Stimulated activated CD8-positive, alpha-beta memory T cell treated with anti-CD3 and anti-CD28 coated beads, Interleukin-4, amount 100 ng/mL, for 4 hours (primary cell): ENCODE measurements at regions not wholly inside any gene's neighbourhood (a gene's known extent, or its start where the extent isn't known, plus 50 kb on each side); places are given as distances from the start of the nearest gene placed in this dataset.
"Not testable (repeated sequence)": the region's sequence is repeated elsewhere in the genome, so short reads cannot be mapped to it uniquely, and the experiment has no call there.

Experiments
- DNase-seq, 2 donors: peaks; one replicate each; pipeline ENCODE4 v3.0.0-alpha.2; 2020; ENCODE audit warnings: low read depth in 2 of 2, low spot score in 1 of 2

DNA sequence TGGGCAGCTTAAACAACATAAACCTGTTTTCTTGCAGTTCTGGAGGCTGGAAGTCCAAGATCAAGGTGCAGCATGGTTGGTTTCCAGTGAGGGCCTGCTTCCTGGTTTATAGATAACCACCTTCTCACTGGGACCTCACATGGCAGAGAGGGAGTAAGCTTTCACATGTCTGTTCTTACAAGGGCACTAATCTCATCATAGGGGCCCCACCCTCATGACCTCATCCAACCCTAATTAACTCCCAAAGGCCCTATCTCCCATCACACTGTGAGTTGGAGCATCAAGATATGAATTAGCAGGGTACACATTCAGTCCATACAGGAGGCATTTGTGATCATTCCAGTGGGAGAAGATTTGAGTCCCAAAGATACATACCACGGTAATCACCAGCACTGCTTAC is 50.5 kb upstream of the GRIN2A start:
- no peak for DNase-seq

GRCh38 chr16:10239640-10240039 is 57.4 kb upstream of the GRIN2A start:
- no peak for DNase-seq

DNA sequence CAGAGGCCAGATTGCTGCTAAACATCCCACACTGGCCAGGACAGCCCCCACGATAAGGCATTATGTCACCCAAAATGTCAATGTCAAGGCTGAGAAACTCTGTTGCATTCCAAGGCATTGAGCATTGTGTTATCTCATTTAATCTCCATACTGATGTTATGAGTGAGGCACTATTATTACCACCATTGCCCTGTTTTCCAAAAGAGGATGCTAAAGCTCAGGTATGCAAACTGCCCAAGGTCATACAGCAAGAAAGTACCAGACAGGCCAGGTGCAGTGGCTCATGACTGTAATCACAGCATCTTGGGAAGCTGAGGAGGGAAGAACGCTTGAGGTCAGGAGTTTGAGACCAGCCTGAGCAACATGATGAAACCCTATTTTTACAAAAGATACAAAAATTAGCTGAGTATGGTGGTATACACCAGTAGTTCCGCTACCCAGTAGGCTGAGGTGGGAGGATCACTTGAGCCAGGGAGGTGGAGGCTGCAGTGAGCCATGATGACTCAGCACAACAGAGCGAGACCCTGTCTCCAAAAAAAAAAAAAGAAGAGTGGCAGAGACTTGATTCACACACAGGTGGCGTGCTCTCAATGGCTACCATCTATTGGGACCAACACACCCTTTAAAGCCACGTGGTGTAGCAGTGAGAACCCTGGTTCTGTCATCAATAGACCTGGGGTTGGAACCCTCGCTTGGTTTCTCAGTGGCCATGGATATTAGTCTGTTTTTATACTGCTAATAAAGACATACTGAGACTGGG is 58.8 kb upstream of the GRIN2A start:
- DNase-seq, result no peak

DNA sequence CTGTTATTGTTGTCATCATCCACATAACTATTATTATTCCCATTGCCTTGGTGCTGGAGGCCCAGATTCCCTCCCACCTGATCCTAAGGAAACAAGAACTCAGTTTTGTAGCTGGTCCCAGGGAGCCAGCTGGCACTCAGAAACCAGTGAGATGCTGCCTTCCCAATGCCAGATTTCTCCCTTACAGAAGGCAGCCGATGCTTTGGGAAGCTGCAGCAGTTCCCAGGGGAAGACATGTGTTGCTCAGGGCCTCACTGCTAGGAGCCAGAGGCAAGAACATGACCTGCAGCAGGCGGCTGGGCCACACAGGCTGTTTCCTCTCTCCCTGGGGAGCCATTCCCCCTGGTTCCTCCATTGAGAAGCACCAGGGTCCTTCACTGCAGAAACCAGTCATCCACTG is 59.9 kb upstream of the GRIN2A start:
- DNase-seq, result no peak

- DNase-seq, result no peak
Measured at GRCh38 chr16:10242916-10243315, 60.7 kb upstream of the GRIN2A start.

DNA sequence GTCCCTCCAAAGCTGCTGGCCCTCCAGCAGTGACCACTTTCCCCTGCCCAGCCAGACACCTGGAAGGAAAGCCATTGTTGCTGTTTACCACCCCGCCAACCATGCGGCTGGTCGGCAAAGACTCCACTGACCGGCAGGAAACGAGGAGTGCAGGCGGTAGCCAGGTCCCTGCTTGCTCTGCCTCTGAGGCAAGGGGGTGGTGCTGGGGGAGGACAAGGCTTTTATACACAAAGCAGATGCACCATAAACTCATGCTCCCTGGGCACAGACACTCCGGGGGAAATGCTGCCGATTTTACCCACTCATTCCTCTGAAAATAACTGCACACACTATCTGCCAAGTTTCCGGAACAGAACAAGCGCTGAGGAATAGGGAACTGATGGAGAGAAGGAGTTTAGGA is 62.8 kb upstream of the GRIN2A start:
- no peak for DNase-seq

DNA sequence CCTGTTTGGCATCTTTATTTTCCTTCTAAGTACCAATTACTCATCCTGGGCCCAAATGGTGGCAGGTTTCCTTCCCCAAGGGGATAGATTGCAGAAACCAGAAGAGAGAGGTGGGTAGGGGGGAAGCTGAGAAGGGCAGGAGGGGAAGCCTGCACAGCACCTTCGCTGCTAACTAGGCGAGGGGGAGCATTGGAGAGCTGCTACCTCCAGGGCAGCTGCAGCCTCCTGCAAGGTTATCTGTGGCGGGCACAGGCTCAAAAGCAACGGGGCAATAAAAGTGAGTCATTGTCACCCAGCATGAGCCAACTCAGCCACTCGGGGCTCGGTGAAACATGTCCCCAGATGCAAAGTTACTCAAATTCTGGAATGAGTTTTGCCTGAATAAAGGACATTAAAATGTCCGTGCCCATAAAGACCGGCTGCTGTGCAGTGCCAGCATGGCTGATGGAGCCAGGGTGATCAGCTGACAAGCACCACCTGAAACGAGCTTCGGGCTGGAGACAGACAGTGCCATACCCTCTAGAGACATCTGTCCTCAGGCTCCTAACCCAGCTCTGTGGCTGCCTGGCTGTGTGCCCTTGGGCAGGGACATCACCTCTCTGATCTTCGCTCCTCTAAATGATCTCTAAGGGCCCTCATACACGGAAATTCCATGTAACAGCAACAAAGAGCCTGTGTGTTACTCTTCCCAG is 68.1 kb upstream of the GRIN2A start:
- no peak for DNase-seq

- DNase-seq, result no peak
Measured at GRCh38 chr16:10252155-10252554, 69.9 kb upstream of the GRIN2A start.

DNA sequence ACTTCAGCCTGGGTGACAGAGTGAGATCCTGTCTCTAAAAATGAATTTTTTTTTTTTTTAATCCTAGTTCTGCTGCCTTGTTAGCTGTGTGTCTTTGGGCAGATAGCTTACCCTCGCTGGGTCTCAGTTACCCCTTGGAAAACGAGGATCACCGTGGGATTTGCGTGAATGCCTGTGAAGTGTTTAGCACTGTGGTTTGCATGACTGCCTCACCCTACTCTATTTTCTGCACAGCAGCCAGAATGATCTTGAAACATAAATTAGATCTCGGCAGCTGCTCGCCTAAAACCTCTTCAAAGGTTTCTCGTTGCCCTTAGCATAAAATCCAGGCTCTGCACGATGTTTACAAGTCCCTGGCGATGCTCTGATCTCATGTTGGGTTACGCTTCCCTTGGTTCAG is 71.2 kb upstream of the GRIN2A start:
- DNase-seq, result no peak

- DNase-seq, result no peak
Measured at GRCh38 chr16:10255728-10256127, 73.5 kb upstream of the GRIN2A start.

GRCh38 chr16:10256784-10257641 is 74.8 kb upstream of the GRIN2A start:
- DNase-seq, result peak; percentile 4 to 24

- DNase-seq, result not testable (repeated sequence)
Measured at GRCh38 chr16:10257642-10258251, 75.5 kb upstream of the GRIN2A start.

DNA sequence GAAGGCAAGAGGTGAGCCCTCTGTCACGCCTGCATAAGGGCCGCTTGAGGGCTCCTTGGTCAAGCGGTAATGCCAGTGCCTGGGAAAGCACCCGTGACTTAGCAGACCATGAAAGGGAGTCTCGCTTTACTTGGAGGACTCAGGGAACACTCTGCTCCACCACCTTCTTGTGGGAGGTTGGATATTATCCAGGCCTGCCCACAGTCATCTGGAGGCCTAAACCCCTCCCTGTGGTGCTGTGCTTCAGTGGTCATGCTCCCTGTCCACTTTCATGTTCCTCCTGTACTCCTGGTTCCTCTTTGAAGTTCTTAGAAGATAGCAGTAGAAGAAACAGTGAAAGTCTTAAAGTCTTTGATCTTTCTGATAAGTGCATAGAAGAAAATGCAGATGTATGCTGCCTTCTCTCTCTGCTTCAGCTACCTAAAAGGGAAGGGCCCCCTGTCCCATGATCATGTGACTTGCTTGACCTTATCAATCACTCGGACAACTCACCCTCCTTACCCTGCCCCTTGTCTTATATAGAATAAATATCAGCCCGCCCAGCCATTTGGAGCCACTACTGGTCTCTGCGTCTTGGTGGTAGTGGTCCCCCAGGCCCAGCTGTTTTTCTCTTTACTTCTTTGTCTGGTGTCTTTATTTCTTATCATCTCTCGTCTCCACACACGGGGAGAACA is 76.8 kb upstream of the GRIN2A start:
- not testable (repeated sequence) for DNase-seq

GRCh38 chr16:10261077-10261476 is 78.8 kb upstream of the GRIN2A start:
- no peak for DNase-seq

DNA sequence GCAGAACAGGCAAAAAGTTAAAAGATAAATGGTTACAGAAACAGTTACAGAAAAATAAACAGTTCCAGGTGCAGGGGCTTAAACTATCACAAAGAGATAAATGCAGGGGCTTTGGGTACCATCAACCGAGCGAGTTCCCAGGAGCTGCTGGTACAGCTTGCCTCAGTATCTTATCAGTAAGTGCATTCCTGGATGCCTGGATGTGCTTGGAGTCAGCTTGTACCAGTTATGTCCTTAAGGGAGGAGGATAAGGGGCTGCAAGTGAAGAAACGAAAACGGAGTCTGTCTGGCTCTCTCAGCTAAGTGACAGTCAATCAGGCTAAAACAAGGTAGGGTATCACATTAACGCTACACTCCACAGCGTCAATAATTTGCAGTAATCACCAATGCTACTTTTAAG is 79.3 kb upstream of the GRIN2A start:
- not testable (repeated sequence) for DNase-seq

- DNase-seq, result no peak
Measured at GRCh38 chr16:10262377-10263132, 80.3 kb upstream of the GRIN2A start.

DNA sequence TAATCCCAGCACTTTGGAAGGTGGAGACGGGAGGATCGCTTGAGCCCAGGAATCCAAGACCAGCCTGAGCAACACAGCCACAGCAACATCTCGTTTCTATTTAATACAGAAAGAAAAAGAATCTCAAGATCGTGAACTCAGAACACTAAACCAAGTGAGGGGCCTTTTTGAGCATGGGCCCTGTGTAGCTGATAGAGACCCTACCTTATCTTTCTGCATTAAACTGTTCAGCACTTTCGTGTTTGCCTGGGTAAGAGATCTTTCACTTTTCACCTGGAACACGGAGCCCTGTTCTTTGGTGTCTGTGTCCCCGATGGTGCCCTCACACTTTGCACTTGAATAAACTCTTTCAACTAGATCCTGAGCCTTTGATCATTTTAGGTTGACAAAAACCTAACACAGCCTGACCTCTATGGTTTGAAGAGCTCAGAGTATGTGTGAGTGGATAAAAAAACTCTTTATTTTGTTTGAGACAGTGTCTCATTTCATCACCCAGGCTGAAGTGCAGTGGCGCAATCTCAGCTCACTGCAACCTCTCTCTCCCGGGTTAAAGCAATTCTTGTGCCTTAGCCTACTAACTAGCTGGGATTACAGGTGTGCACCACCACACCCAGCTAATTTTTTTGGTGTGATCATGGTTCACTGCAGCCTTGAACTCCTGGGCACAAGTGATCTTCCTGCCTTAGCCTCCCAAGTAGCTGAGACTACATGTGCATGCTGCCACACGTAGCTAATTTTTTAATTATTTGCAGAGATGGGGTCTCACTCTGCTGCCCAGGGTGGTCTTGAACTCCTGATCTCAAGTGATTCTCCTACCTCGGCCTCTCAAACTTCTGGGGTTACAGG is 83.8 kb upstream of the GRIN2A start:
- no peak for DNase-seq

DNA sequence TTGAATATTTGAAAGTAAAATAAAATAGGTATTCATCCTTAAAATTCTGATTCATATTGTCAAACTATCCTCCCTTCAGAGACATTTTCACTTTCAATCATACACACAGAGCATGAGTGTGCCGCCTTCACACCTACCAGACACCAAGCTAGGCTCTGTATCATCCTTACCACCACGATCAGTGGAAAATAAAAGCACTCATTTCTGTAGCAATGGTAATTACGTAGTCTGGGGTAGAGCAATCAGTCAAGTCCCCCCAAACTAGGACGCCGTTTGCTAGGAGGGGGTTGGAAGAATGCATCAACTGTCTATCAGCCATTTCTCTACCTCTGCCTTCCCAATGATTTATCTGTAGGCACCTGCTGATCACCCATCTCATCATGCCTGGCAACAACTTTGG is 84.6 kb upstream of the GRIN2A start:
- no peak for DNase-seq

DNA sequence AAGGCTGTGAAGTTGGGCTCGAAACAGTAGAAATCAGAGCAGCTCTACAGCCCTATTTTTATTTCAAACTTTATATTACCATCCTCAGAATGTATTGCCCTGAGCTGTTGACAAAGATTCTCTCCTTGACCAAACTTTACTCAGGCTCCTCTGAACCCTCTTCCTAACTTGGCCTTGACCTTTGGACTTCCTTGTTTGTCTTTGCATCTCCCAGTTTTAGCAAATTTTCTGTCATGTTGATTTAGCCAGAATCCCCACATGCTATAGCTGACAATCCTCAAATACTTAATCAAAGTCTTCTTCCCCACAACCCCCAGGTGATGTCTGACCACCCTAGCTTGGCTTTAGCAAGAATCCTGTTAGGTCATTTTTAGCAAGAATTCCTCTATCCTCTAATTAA is 87.4 kb upstream of the GRIN2A start:
- no peak for DNase-seq
